ENCODE measurements at regions not wholly inside any gene's neighbourhood (a gene's known extent, or its start where the extent isn't known, plus 50 kb on each side); places are given as distances from the start of the nearest gene placed in this dataset.
"Not testable (repeated sequence)": the region's sequence is repeated elsewhere in the genome, so short reads cannot be mapped to it uniquely, and the experiment has no call there.

DNA sequence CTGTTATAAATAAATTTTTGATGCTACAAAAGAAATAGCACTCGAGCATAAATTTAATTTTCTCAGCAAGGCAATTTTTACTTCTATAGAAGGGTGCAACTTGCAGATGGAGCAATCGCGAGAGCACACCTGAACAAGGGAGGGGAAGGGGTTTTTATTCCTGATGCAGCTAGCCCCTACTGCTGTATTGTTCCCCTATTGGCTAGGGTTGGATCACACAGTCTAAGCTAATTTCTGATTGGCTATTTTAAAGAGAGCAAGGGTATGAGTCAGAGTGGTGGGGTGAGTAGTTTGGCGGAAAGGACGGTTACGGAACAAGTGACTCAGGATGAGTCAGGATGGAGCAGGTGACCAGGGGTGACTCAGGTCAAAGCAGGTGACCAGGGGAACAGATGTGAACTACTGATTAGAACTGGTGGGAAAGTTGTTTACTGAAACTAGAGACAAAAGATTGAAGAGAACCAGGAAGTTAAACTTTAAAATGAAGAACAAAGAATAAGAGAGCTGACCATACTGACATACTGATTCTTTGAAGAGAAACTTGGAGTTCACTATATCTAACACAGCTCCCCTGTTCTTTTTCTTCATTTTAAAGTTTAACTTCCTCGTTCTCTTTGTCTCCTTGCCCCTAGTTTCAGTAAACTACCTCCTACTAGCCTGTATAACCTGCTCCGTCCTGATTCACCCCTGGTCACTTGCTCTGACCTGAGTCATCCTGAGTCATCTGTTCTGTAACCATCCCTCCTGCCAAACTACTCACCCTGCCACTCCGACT is 101.9 kb upstream of the SHB start (continued):
- TF ChIP-seq RARA (CRISPR knock-in tag; IDR thresholded peaks at IDR 0.05) (peak; percentile 80), SOX6 (CRISPR knock-in tag; IDR thresholded peaks at IDR 0.05) (peak; percentile 40; the same call in 1 of the 2 replicates), KLF16 (CRISPR knock-in tag; IDR thresholded peaks at IDR 0.05) (0 out of 4 replicates have a peak, but pooled peaks of 1 of the 2 experiments have one; percentile 25), JUNB (CRISPR knock-in tag; IDR thresholded peaks at IDR 0.05; ENCODE audit: borderline replicate concordance) (peak; percentile 35; the same call in 1 of the 2 replicates)
- TF ChIP-seq SOX6 (IDR thresholded peaks at IDR 0.05): not testable (repeated sequence)

DNA sequence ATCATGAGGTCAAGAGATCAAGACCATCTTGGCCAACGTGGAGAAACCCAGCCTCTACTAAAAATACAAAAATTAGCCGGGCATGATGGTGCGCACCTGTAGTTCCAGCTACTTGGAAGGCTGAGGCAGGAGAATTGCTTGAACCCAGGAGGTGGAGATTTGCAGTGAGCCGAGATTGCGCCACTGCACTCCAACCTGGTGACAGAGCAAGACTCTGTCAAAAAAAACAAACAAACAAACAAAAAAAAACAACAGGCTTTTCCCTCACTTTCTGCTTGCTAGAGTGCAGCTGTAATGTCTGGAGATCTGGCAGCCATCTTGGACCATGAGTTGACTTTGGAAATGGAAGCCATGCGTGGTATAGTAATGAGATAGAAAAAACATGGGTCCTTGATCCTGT is 101.1 kb upstream of the SHB start:
- H3K27ac ChIP-seq (ENCODE audit: extremely low read length, insufficient read depth, low read length); in situ Hi-C loops (cut with HindIII; ENCODE audit: extremely low pct_ligation_motif_present, low pct_unique_long_range_greater_than_20kb): not testable (repeated sequence)
- POLR2A ChIA-PET: interaction anchor here (1.9 kb wide), 1 partner anchor 261 kb away, joined by 10 read pairs; no protein-coding TSS in a partner anchor

DNA sequence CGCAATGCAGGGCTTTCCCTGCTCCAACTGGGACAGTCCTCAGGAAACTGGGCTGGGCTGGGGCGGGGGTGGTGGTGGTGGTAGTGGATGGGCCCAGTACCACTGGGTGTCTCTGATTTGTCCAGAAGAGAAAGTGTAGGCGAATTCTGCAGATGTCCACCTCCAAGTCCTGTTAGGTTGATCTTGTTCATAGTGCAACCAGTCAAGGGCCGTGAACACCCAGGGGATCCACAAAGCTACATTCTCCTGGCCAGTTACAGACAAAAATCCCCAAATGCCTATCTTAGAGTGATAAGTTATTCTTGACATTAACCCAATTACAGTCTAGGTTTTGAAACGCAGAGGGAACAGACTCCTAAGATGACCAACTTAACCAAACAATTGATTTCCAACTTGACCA is 97.5 kb upstream of the SHB start:
- no TSS peak for BruUV-seq (replicated peaks)
- H3K27ac ChIP-seq (ENCODE audit: extremely low read length, insufficient read depth, low read length): no peak overlapping the region
- ChIA-PET POLR2A (no interaction called here), CTCF (ENCODE audit: low intra/inter-chr PET ratio, low total read pairs) (no interaction called here)
- H2AFZ ChIP-seq (ENCODE audit: low read length): no peak overlapping the region
- FAIRE-seq: no peak
- peaks cover 0 to 15% of the 10 kb centered on the region in 2 experiments; a peak in 2 of 5 replicates for H3K27me3 ChIP-seq (ENCODE audit: control insufficient read depth in 1 of 2, insufficient read depth in 2 of 2, low read length in 2 of 2)
- intact Hi-C loops (cut with micrococcal nuclease; ENCODE audit: unreplicated experiment) (loop anchor here (1.0 to 10.0 kb wide), 2 partner anchors 83 to 142 kb away; no protein-coding TSS in a partner anchor), in situ Hi-C loops (cut with HindIII; ENCODE audit: extremely low pct_ligation_motif_present, low pct_unique_long_range_greater_than_20kb) (no loop called here)
- H3K4me2 ChIP-seq (ENCODE audit: low read depth, low read length): no peak overlapping the region
- H3K9ac ChIP-seq (ENCODE audit: insufficient read depth, low read depth, low read length): no peak overlapping the region
- no peak for ATAC-seq
- DNase-seq (ENCODE audit: low spot score): no peak
- no peaks in the 10 kb centered on the region for H4K20me1 ChIP-seq (ENCODE audit: insufficient read depth, low read length)
- no peaks in the 10 kb centered on the region for H3K79me2 ChIP-seq (ENCODE audit: insufficient read depth, low read length)
- H3K4me1 ChIP-seq (ENCODE audit: insufficient read depth, low read length): peaks cover 9% of the 10 kb centered on the region
- H3K9me3 ChIP-seq (ENCODE audit: low read length): peaks cover 16% of the 10 kb centered on the region; the same call in 1 of the 2 replicates
- 42% methylated on average over 3 of the region's 5 CpGs for WGBS (ENCODE audit: low lambda C conversion rate)
- no peaks in the 10 kb centered on the region for H3K36me3 ChIP-seq (replicated peaks in 1 of 2; ENCODE audit: control insufficient read depth in 1 of 2, insufficient read depth in 2 of 2, low read length in 2 of 2)
- no peak overlapping the region for H3K4me3 ChIP-seq (replicated peaks in 1 of 3; ENCODE audit: insufficient read depth in 1 of 3, low read depth in 2 of 3, low read length in 3 of 3)
- TF ChIP-seq ZNF782 (CRISPR knock-in tag; IDR thresholded peaks at IDR 0.05; ENCODE audit: borderline replicate concordance) (no peak), BHLHE40 (IDR thresholded peaks at IDR 0.05; ENCODE audit: low read length) (no peak), GATAD2A (CRISPR knock-in tag; IDR thresholded peaks at IDR 0.05) (no peak), GLI4 (CRISPR knock-in tag; IDR thresholded peaks at IDR 0.05; ENCODE audit: borderline replicate concordance) (no peak), TBX2 (CRISPR knock-in tag; IDR thresholded peaks at IDR 0.05; ENCODE audit: borderline replicate concordance) (no peak), MYNN (CRISPR knock-in tag; IDR thresholded peaks at IDR 0.05; ENCODE audit: low read depth) (no peak)
- TF ChIP-seq, protein P1, sequence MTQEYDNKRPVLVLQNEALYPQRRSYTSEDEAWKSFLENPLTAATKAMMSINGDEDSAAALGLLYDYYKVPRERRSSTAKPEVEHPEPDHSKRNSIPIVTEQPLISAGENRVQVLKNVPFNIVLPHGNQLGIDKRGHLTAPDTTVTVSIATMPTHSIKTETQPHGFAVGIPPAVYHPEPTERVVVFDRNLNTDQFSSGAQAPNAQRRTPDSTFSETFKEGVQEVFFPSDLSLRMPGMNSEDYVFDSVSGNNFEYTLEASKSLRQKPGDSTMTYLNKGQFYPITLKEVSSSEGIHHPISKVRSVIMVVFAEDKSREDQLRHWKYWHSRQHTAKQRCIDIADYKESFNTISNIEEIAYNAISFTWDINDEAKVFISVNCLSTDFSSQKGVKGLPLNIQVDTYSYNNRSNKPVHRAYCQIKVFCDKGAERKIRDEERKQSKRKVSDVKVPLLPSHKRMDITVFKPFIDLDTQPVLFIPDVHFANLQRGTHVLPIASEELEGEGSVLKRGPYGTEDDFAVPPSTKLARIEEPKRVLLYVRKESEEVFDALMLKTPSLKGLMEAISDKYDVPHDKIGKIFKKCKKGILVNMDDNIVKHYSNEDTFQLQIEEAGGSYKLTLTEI (CRISPR knock-in tag; conservative IDR thresholded peaks at IDR 0.05): no peak
- TF ChIP-seq, protein P2, sequence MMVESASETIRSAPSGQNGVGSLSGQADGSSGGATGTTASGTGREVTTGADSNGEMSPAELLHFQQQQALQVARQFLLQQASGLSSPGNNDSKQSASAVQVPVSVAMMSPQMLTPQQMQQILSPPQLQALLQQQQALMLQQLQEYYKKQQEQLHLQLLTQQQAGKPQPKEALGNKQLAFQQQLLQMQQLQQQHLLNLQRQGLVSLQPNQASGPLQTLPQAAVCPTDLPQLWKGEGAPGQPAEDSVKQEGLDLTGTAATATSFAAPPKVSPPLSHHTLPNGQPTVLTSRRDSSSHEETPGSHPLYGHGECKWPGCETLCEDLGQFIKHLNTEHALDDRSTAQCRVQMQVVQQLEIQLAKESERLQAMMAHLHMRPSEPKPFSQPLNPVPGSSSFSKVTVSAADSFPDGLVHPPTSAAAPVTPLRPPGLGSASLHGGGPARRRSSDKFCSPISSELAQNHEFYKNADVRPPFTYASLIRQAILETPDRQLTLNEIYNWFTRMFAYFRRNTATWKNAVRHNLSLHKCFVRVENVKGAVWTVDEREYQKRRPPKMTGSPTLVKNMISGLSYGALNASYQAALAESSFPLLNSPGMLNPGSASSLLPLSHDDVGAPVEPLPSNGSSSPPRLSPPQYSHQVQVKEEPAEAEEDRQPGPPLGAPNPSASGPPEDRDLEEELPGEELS (CRISPR knock-in tag; IDR thresholded peaks at IDR 0.05): no peak

More for the DNA sequence above, 101.1 kb upstream of the SHB start:
- H4K20me1 ChIP-seq (ENCODE audit: insufficient read depth, low read length); H3K79me2 ChIP-seq (ENCODE audit: insufficient read depth, low read length); H3K9ac ChIP-seq (ENCODE audit: insufficient read depth, low read depth, low read length); FAIRE-seq; CTCF ChIA-PET (ENCODE audit: low intra/inter-chr PET ratio, low total read pairs); H3K4me3 ChIP-seq (replicated peaks in 1 of 3; ENCODE audit: insufficient read depth in 1 of 3, low read depth in 2 of 3, low read length in 3 of 3); H3K4me2 ChIP-seq (ENCODE audit: low read depth, low read length); H2AFZ ChIP-seq (ENCODE audit: low read length); BruUV-seq (replicated peaks); intact Hi-C loops (cut with micrococcal nuclease; ENCODE audit: unreplicated experiment); ATAC-seq; H3K36me3 ChIP-seq (replicated peaks in 1 of 2; ENCODE audit: control insufficient read depth in 1 of 2, insufficient read depth in 2 of 2, low read length in 2 of 2); DNase-seq (ENCODE audit: low spot score); H3K27me3 ChIP-seq (ENCODE audit: control insufficient read depth in 1 of 2, insufficient read depth in 2 of 2, low read length in 2 of 2): not testable (repeated sequence)
- Histone ChIP-seq H3K9me3 (ENCODE audit: low read length) (peaks cover 16% of the 10 kb centered on the region; the same call in 1 of the 2 replicates), H3K4me1 (ENCODE audit: insufficient read depth, low read length) (peaks cover 15% of the 10 kb centered on the region)
- WGBS (ENCODE audit: low lambda C conversion rate): 75% methylated on average over 6 of the region's 6 CpGs
